H1 (cell line): ENCODE measurements at regions not wholly inside any gene's neighbourhood (a gene's known extent, or its start where the extent isn't known, plus 50 kb on each side); places are given as distances from the start of the nearest gene placed in this dataset.

Source experiments
- CTCF ChIA-PET: fragments of 300-600 bp; sonication (Branson Sonifier 250); formaldehyde crosslinking; loops from one replicate; lab custom pipeline; 2021; ENCODE audit not compliant: partially characterized antibody; lab: Charles Lee
- POLR2A ChIA-PET: fragments of 300-600 bp; sonication (Branson Sonifier 250); formaldehyde crosslinking; loops from one replicate; lab custom pipeline; 2021; ENCODE audit warnings: inconsistent platforms; ENCODE audit not compliant: partially characterized antibody; lab: Charles Lee
- DNase-seq, 2 experiments: peaks; one replicate each; pipeline versions ENCODE4 v3.0.0 to v3.0.0-alpha.2; 2010 to 2022; ENCODE audit warnings: low spot score in 2 of 2, low read depth in 1 of 2, mixed read lengths in 1 of 2
- FAIRE-seq: peaks from 2 replicates; lab custom pipeline; 2011; peaks lifted over from hg19 to GRCh38; lab: Jason Lieb, UNC
- H2AFZ ChIP-seq: 2 replicates; pipeline ENCODE4 v1.8.1; 2012; ENCODE audit warnings: low read length, inconsistent platforms
- H2AK5ac ChIP-seq: 2 replicates; pipeline ENCODE4 v1.6.1; 2013; ENCODE audit warnings: low read depth, low read length
- H2BK120ac ChIP-seq: replicated peaks from 2 replicates; pipeline ENCODE3; 2013; ENCODE audit warnings: low read depth, low read length, inconsistent platforms
- H2BK12ac ChIP-seq: 2 replicates; pipeline ENCODE4 v1.6.1; 2013; ENCODE audit warnings: low read depth, low read length
- H2BK15ac ChIP-seq: 2 replicates; pipeline ENCODE4 v1.6.1; 2013; ENCODE audit warnings: low read length
- H2BK20ac ChIP-seq: 2 replicates; pipeline ENCODE4 v1.6.1; 2013; ENCODE audit warnings: low read length
- H2BK5ac ChIP-seq: 2 replicates; pipeline ENCODE4 v1.6.1; 2013; ENCODE audit warnings: low read depth, low read length
- H3K14ac ChIP-seq: 2 replicates; pipeline ENCODE4 v1.6.1; 2013; ENCODE audit warnings: inconsistent platforms; ENCODE audit not compliant: insufficient read length
- H3K18ac ChIP-seq: 2 replicates; pipeline ENCODE4 v1.6.1; 2013; ENCODE audit warnings: low read length; ENCODE audit errors: extremely low read depth
- H3K23ac ChIP-seq: 2 replicates; pipeline ENCODE4 v1.6.1; 2013; ENCODE audit warnings: inconsistent platforms; ENCODE audit not compliant: insufficient read length
- H3K23me2 ChIP-seq: 2 replicates; pipeline ENCODE4 v1.6.1; 2013; ENCODE audit warnings: low read depth, low read length
- H3K27ac ChIP-seq: 2 replicates; pipeline ENCODE4 v1.6.1; 2011; ENCODE audit warnings: low read depth, low read length, inconsistent platforms
- H3K27me3 ChIP-seq, 4 experiments: replicated peaks in 1 of 4; 1 replicate in 1 of 4; 2 replicates in 3 of 4; pipeline versions ENCODE4 v1.6.1 to v1.8.1; 2011 to 2013; ENCODE audit warnings: low read length in 3 of 4, mild to moderate bottlenecking in 3 of 4, inconsistent platforms in 2 of 4, mixed read lengths in 2 of 4, moderate library complexity in 1 of 4; ENCODE audit not compliant: control insufficient read depth in 3 of 4, insufficient read depth in 3 of 4; ENCODE audit errors: extremely low read depth in 1 of 4
- H3K36me3 ChIP-seq, 4 experiments: 2 replicates each; pipeline versions ENCODE4 v1.6.1 to v1.8.1; 2011 to 2013; ENCODE audit warnings: mild to moderate bottlenecking in 4 of 4, low read length in 3 of 4, moderate library complexity in 2 of 4, control low read depth in 1 of 4, inconsistent platforms in 1 of 4; ENCODE audit not compliant: insufficient read depth in 4 of 4, control insufficient read depth in 2 of 4
- H3K4ac ChIP-seq: replicated peaks from 2 replicates; pipeline ENCODE3; 2013; ENCODE audit warnings: low read length, low read depth, mixed read lengths, inconsistent platforms; ENCODE audit not compliant: insufficient read length
- H3K4me1 ChIP-seq, 4 experiments: replicated peaks in 1 of 4; 1 replicate in 1 of 4; 2 replicates in 3 of 4; pipeline versions ENCODE4 v1.6.1 to v1.8.1; 2011 to 2013; ENCODE audit warnings: low read length in 3 of 4, inconsistent platforms in 2 of 4, mixed read lengths in 1 of 4; ENCODE audit not compliant: insufficient read depth in 4 of 4, control insufficient read depth in 3 of 4
- H3K4me2 ChIP-seq, 2 experiments: 2 replicates each; pipeline versions ENCODE4 v1.6.1 to v1.8.1; 2011 to 2013; ENCODE audit warnings: low read depth in 2 of 2, low read length in 2 of 2, control low read depth in 1 of 2, inconsistent platforms in 1 of 2, mild to moderate bottlenecking in 1 of 2; ENCODE audit not compliant: insufficient read depth in 1 of 2
- H3K4me3 ChIP-seq, 4 experiments: fragments of 200-600, 300-600 bp in 1 of 4; sonication (generic), shearing (Covaris generic), sonication (Bioruptor Twin) in 1 of 4; 2 replicates each; pipeline versions ENCODE4 v1.5.1 to v1.8.1; 2011 to 2016; ENCODE audit warnings: low read length in 4 of 4, low read depth in 3 of 4, control low read depth in 2 of 4, inconsistent platforms in 2 of 4, mild to moderate bottlenecking in 2 of 4, mixed read lengths in 1 of 4, moderate library complexity in 1 of 4; ENCODE audit not compliant: insufficient read depth in 2 of 4; ENCODE audit errors: extremely low read depth in 1 of 4
- H3K56ac ChIP-seq: replicated peaks from 2 replicates; pipeline ENCODE3; 2013; ENCODE audit warnings: low read depth, mild to moderate bottlenecking, mixed read lengths, low read length, inconsistent platforms; ENCODE audit not compliant: insufficient read length
- H3K79me1 ChIP-seq: 2 replicates; pipeline ENCODE4 v1.6.1; 2013; ENCODE audit warnings: low read depth, low read length, control low read depth
- H3K79me2 ChIP-seq, 2 experiments: 2 replicates each; pipeline versions ENCODE4 v1.6.1 to v1.8.1; 2012 to 2013; ENCODE audit warnings: low read length in 2 of 2, mild to moderate bottlenecking in 2 of 2, inconsistent platforms in 1 of 2; ENCODE audit not compliant: insufficient read depth in 2 of 2, control insufficient read depth in 1 of 2
- H3K9ac ChIP-seq, 4 experiments: replicated peaks in 1 of 4; 1 replicate in 1 of 4; 2 replicates in 3 of 4; pipeline versions ENCODE4 v1.6.1 to v1.8.1; 2011 to 2013; ENCODE audit warnings: low read depth in 3 of 4, low read length in 3 of 4, control low read depth in 2 of 4, mild to moderate bottlenecking in 2 of 4, moderate library complexity in 2 of 4, inconsistent platforms in 1 of 4; ENCODE audit errors: extremely low read depth in 1 of 4
- H3K9me3 ChIP-seq, 2 experiments: 2 replicates each; pipeline versions ENCODE4 v1.6.1 to v1.8.1; 2012 to 2013; ENCODE audit warnings: mild to moderate bottlenecking in 2 of 2, moderate library complexity in 2 of 2, control low read depth in 1 of 2, inconsistent platforms in 1 of 2, low read depth in 1 of 2, low read length in 1 of 2, mixed read lengths in 1 of 2; ENCODE audit not compliant: insufficient read depth in 2 of 2
- H4K20me1 ChIP-seq, 2 experiments: replicated peaks in 1 of 2; 2 replicates each; pipeline versions ENCODE3 to v1.8.1; 2011 to 2013; ENCODE audit warnings: inconsistent platforms in 2 of 2, low read length in 2 of 2, mild to moderate bottlenecking in 1 of 2; ENCODE audit not compliant: insufficient read depth in 2 of 2, control insufficient read depth in 1 of 2
- H4K5ac ChIP-seq: 2 replicates; pipeline ENCODE4 v1.6.1; 2013; ENCODE audit warnings: low read length, low read depth, mixed read lengths, inconsistent platforms; ENCODE audit not compliant: insufficient read length
- H4K8ac ChIP-seq: 2 replicates; pipeline ENCODE4 v1.8.0; 2013; ENCODE audit warnings: mild to moderate bottlenecking, moderate library complexity, low read length, inconsistent platforms; ENCODE audit not compliant: insufficient read depth; ENCODE audit errors: extremely low read depth
- H4K91ac ChIP-seq: replicated peaks from 2 replicates; pipeline ENCODE3; 2013; ENCODE audit warnings: low read length, mixed read lengths, inconsistent platforms; ENCODE audit not compliant: insufficient read length
- KDM4A ChIP-seq: IDR thresholded peaks from one replicate; pipeline ENCODE4 v1.7.1; 2012; ENCODE audit warnings: low read depth, mild to moderate bottlenecking, moderate library complexity, low read length, inconsistent platforms; ENCODE audit not compliant: severe bottlenecking
- WGBS, 2 experiments: shearing (Covaris generic) in 1 of 2; methylation state at CpG; one replicate each; pipeline versions ENCODE4 v1.1.6 to v1.1.7; 2013 to 2015; ENCODE audit warnings: low lambda C conversion rate in 2 of 2, mixed read lengths in 2 of 2, inconsistent platforms in 1 of 2, low coverage in 1 of 2, missing lambda C conversion rate in 1 of 2; ENCODE audit not compliant: insufficient replicate concordance in 2 of 2, insufficient coverage in 1 of 2, insufficient read length in 1 of 2; ENCODE audit errors: extremely low coverage in 1 of 2, missing lambda C conversion rate in 1 of 2; 5-methylcytosine and 5-hydroxymethylcytosine counted together
- TF ChIP-seq, protein P1 (sequence below): IDR thresholded peaks from 2 replicates; pipeline ENCODE4 v1.6.1; 2012; ENCODE audit warnings: inconsistent platforms
- TF ChIP-seq, protein P2 (sequence below): IDR thresholded peaks from 2 replicates; pipeline ENCODE4 v1.6.1; 2012; ENCODE audit warnings: inconsistent platforms

DNA sequence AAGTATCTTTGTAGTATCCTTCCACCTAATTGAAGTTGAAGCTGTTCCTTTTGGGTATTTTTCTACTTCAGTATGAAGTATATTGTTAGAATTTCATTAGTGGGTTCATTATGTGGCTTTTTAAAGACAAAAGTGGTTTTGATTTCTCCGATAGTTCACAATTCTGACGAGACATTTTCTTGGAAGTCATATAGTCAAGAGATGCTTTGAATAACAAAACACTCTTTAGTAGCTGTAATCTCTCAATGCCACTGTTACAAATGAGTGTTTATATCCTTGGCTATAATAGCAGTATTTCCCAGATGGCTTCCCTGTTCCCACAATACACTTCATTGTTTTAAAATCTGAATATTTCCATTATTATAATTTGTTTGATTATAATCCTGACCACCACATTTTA lies 108.7 kb upstream of the F3 start:
- POLR2A ChIA-PET: interaction anchor here (1.0 kb wide), 1 partner anchor 38 kb away, joined by 3 read pairs; no protein-coding TSS in a partner anchor

More for the DNA sequence above, 108.7 kb upstream of the F3 start:
- Histone ChIP-seq H4K20me1 (no peaks in the 10 kb centered on the region), H2BK12ac (no peak overlapping the region), H4K8ac (no peak overlapping the region), H3K23ac (no peak overlapping the region), H3K4me2 (no peak overlapping the region), H4K91ac (no peak overlapping the region), H4K5ac (no peak overlapping the region), H2BK20ac (no peak overlapping the region), H3K27ac (no peak overlapping the region), H3K23me2 (no peaks in the 10 kb centered on the region), H3K9me3 (no peaks in the 10 kb centered on the region), H2BK5ac (no peak overlapping the region), H3K4ac (no peak overlapping the region), H3K27me3 (no peaks in the 10 kb centered on the region), H3K14ac (no peak overlapping the region), H2AFZ (no peak overlapping the region), H3K56ac (no peak overlapping the region), H2AK5ac (no peak overlapping the region), H3K9ac (no peak overlapping the region), H2BK120ac (no peak overlapping the region), H3K79me1 (no peaks in the 10 kb centered on the region), H3K36me3 (no peaks in the 10 kb centered on the region), H3K4me1 (peaks cover 0 to 3% (median 1%) of the 10 kb centered on the region in 4 experiments; a peak in 2 of 7 replicates), H3K79me2 (no peaks in the 10 kb centered on the region), H2BK15ac (no peak overlapping the region), H3K4me3 (no peak overlapping the region), H3K18ac (no peak overlapping the region)
- CTCF ChIA-PET: interaction anchor here (1.2 kb wide), 1 partner anchor 20 kb away, joined by 3 read pairs; no protein-coding TSS in a partner anchor
- 95% methylated on average over 2 of the region's 2 CpGs; no CpG with 5 or more reads in 1 of the 2 experiments for WGBS, 2 experiments
- DNase-seq (no peak), FAIRE-seq (no peak)
- TF ChIP-seq, protein P1, sequence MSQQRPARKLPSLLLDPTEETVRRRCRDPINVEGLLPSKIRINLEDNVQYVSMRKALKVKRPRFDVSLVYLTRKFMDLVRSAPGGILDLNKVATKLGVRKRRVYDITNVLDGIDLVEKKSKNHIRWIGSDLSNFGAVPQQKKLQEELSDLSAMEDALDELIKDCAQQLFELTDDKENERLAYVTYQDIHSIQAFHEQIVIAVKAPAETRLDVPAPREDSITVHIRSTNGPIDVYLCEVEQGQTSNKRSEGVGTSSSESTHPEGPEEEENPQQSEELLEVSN: no peak
- TF ChIP-seq, protein P2, sequence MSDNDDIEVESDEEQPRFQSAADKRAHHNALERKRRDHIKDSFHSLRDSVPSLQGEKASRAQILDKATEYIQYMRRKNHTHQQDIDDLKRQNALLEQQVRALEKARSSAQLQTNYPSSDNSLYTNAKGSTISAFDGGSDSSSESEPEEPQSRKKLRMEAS: no peak
- TF ChIP-seq KDM4A: no peak
